ENCODE measurements at regions not wholly inside any gene's neighbourhood (a gene's known extent, or its start where the extent isn't known, plus 50 kb on each side); places are given as distances from the start of the nearest gene placed in this dataset.

GRCh38 chr1:67942274-67942673 lies 108.2 kb downstream of the DIRAS3 start:
- TF ChIP-seq CTCF (IDR thresholded peaks at IDR 0.05) (no peak), POLR2A (IDR thresholded peaks at IDR 0.05) (no peak)
- Histone ChIP-seq H3K4me3 (no peak overlapping the region), H3K4me1 (no peaks in the 10 kb centered on the region), H3K27ac (no peak overlapping the region), H3K36me3 (no peaks in the 10 kb centered on the region), H3K9me3 (no peaks in the 10 kb centered on the region), H3K27me3 (peaks cover 0 to 18% (median 0%) of the 10 kb centered on the region in 4 donors)
- no peak for DNase-seq
- intact Hi-C loops (cut with DNase I): no loop called here

GRCh38 chr1:67941746-67942145 lies 108.5 kb upstream of the GNG12 start:
- intact Hi-C loops (cut with DNase I): no loop called here
- DNase-seq: no peak
- TF ChIP-seq CTCF (IDR thresholded peaks at IDR 0.05) (no peak), POLR2A (IDR thresholded peaks at IDR 0.05) (no peak)
- WGBS, 2 donors: 77% methylated on average over 3 of the region's 3 CpGs
- Histone ChIP-seq H3K27me3 (peaks cover 0 to 24% (median 0%) of the 10 kb centered on the region in 4 donors), H3K4me1 (no peaks in the 10 kb centered on the region), H3K36me3 (no peaks in the 10 kb centered on the region), H3K4me3 (no peak overlapping the region), H3K9me3 (no peaks in the 10 kb centered on the region), H3K27ac (no peak overlapping the region)

- H3K27ac ChIP-seq: no peak overlapping the region
- no peaks in the 10 kb centered on the region for H3K4me1 ChIP-seq
- no peak for TF ChIP-seq CTCF (IDR thresholded peaks at IDR 0.05)
- no peak for TF ChIP-seq POLR2A (IDR thresholded peaks at IDR 0.05)
- H3K4me3 ChIP-seq: no peak overlapping the region
- H3K27me3 ChIP-seq: peaks cover 0 to 30% (median 0%) of the 10 kb centered on the region in 4 donors
- 89 to 92% methylated on average over 4 of the region's 4 CpGs for WGBS, 2 donors
- intact Hi-C loops (cut with DNase I): no loop called here
- no peaks in the 10 kb centered on the region for H3K36me3 ChIP-seq
- no peaks in the 10 kb centered on the region for H3K9me3 ChIP-seq
- no peak for DNase-seq
These were observed 107.9 kb upstream of the GNG12 start for GRCh38 chr1:67941155-67941554.

GRCh38 chr1:67939942-67940341 lies 106.7 kb upstream of the GNG12 start:
- Histone ChIP-seq H3K4me1 (no peaks in the 10 kb centered on the region), H3K27ac (no peak overlapping the region), H3K9me3 (no peaks in the 10 kb centered on the region), H3K4me3 (no peak overlapping the region), H3K27me3 (peaks cover 0 to 33% (median 0%) of the 10 kb centered on the region in 4 donors), H3K36me3 (no peaks in the 10 kb centered on the region)
- no peak for TF ChIP-seq CTCF (IDR thresholded peaks at IDR 0.05)
- TF ChIP-seq POLR2A (IDR thresholded peaks at IDR 0.05): no peak
- no peak for DNase-seq
- WGBS, 2 donors: 58 to 68% methylated on average over 2 of the region's 2 CpGs
- intact Hi-C loops (cut with DNase I): no loop called here

- no peak for DNase-seq
- WGBS, 2 donors: 55 to 66% methylated on average over 4 to 5 of the region's 5 CpGs
- TF ChIP-seq POLR2A (IDR thresholded peaks at IDR 0.05): no peak
- TF ChIP-seq CTCF (IDR thresholded peaks at IDR 0.05): no peak
- Histone ChIP-seq H3K27me3 (peaks cover 0 to 33% (median 0%) of the 10 kb centered on the region in 4 donors), H3K9me3 (no peaks in the 10 kb centered on the region), H3K27ac (no peak overlapping the region), H3K4me1 (no peaks in the 10 kb centered on the region), H3K36me3 (no peaks in the 10 kb centered on the region), H3K4me3 (no peak overlapping the region)
- intact Hi-C loops (cut with DNase I): no loop called here
These were observed 106.0 kb upstream of the GNG12 start for GRCh38 chr1:67939186-67939743.

Data from esophagus squamous epithelium (tissue), 5 donors.